Neural progenitor cell (in vitro differentiated cells): ENCODE measurements at regions not wholly inside any gene's neighbourhood (a gene's known extent, or its start where the extent isn't known, plus 50 kb on each side); places are given as distances from the start of the nearest gene placed in this dataset.

Experiments used
- CTCF ChIP-seq: fragments of 200-600 bp; sonication (generic); IDR thresholded peaks from 2 replicates; pipeline ENCODE4 v1.5.1; 2017; ENCODE audit warnings: antibody characterized with exemption, mild to moderate bottlenecking
- EZH2 ChIP-seq: fragments of 200-600 bp; sonication (generic); IDR thresholded peaks from 2 replicates; pipeline ENCODE4 v1.6.1; 2017; ENCODE audit warnings: antibody characterized with exemption, mild to moderate bottlenecking, moderate library complexity
- EZH2phosphoT487 ChIP-seq: fragments of 200-600 bp; sonication (generic); IDR thresholded peaks from 2 replicates; pipeline ENCODE4 v1.6.1; 2017; ENCODE audit warnings: antibody characterized with exemption

DNA sequence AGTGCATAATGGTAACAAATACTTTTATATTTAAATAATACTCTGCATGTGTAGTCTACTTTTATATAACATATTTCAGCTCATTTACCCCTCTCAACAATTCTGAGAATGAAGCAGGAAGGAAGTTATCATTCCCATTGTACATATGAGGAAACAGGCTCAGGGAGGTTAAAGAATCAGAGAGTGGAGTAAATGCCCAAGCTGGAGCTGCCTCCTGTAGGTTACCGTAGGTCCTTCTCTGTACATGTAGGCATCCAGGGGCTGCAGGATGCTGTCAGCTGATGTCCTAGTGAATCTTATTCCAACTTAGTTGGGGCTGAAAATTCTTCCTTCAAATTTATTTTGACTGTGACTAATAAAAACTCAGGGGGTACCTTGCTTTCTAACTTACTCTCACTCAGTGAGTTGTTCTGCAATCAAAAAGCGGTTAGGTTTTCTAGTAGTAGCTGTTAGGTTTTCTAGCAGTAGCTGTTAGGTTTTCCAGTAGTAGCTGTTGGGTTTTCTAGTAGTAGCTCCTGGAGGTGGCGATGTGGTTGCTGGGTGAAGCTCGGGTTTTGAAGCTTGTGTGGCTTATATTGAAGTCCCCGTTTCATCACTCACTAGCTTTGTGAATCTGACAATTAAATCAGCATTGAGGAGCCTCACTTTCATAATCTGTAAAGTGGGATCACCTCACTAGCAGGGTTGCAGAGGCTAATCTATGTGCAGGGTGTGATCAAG lies 357.0 kb downstream of the NR2F2 start:
- no peak for TF ChIP-seq CTCF
- TF ChIP-seq EZH2phosphoT487 = no peak
- no peak for TF ChIP-seq EZH2
